H1 (cell line): ENCODE measurements at regions not wholly inside any gene's neighbourhood (a gene's known extent, or its start where the extent isn't known, plus 50 kb on each side); places are given as distances from the start of the nearest gene placed in this dataset.

Experiments
- CTCF ChIA-PET: fragments of 300-600 bp; sonication (Branson Sonifier 250); formaldehyde crosslinking; loops from one replicate; lab custom pipeline; 2021; ENCODE audit not compliant: partially characterized antibody; lab: Charles Lee
- POLR2A ChIA-PET: fragments of 300-600 bp; sonication (Branson Sonifier 250); formaldehyde crosslinking; loops from one replicate; lab custom pipeline; 2021; ENCODE audit warnings: inconsistent platforms; ENCODE audit not compliant: partially characterized antibody; lab: Charles Lee
- DNase-seq, 2 experiments: peaks; one replicate each; pipeline versions ENCODE4 v3.0.0 to v3.0.0-alpha.2; 2010 to 2022; ENCODE audit warnings: low spot score in 2 of 2, low read depth in 1 of 2, mixed read lengths in 1 of 2
- FAIRE-seq: peaks from 2 replicates; lab custom pipeline; 2011; peaks lifted over from hg19 to GRCh38; lab: Jason Lieb, UNC
- H2AFZ ChIP-seq: 2 replicates; pipeline ENCODE4 v1.8.1; 2012; ENCODE audit warnings: low read length, inconsistent platforms
- H2AK5ac ChIP-seq: 2 replicates; pipeline ENCODE4 v1.6.1; 2013; ENCODE audit warnings: low read depth, low read length
- H2BK120ac ChIP-seq: replicated peaks from 2 replicates; pipeline ENCODE3; 2013; ENCODE audit warnings: low read depth, low read length, inconsistent platforms
- H2BK12ac ChIP-seq: 2 replicates; pipeline ENCODE4 v1.6.1; 2013; ENCODE audit warnings: low read depth, low read length
- H2BK15ac ChIP-seq: 2 replicates; pipeline ENCODE4 v1.6.1; 2013; ENCODE audit warnings: low read length
- H2BK20ac ChIP-seq: 2 replicates; pipeline ENCODE4 v1.6.1; 2013; ENCODE audit warnings: low read length
- H2BK5ac ChIP-seq: 2 replicates; pipeline ENCODE4 v1.6.1; 2013; ENCODE audit warnings: low read depth, low read length
- H3K14ac ChIP-seq: 2 replicates; pipeline ENCODE4 v1.6.1; 2013; ENCODE audit warnings: inconsistent platforms; ENCODE audit not compliant: insufficient read length
- H3K18ac ChIP-seq: 2 replicates; pipeline ENCODE4 v1.6.1; 2013; ENCODE audit warnings: low read length; ENCODE audit errors: extremely low read depth
- H3K23ac ChIP-seq: 2 replicates; pipeline ENCODE4 v1.6.1; 2013; ENCODE audit warnings: inconsistent platforms; ENCODE audit not compliant: insufficient read length
- H3K23me2 ChIP-seq: 2 replicates; pipeline ENCODE4 v1.6.1; 2013; ENCODE audit warnings: low read depth, low read length
- H3K27ac ChIP-seq: 2 replicates; pipeline ENCODE4 v1.6.1; 2011; ENCODE audit warnings: low read depth, low read length, inconsistent platforms
- H3K27me3 ChIP-seq, 4 experiments: replicated peaks in 1 of 4; 1 replicate in 1 of 4; 2 replicates in 3 of 4; pipeline versions ENCODE4 v1.6.1 to v1.8.1; 2011 to 2013; ENCODE audit warnings: low read length in 3 of 4, mild to moderate bottlenecking in 3 of 4, inconsistent platforms in 2 of 4, mixed read lengths in 2 of 4, moderate library complexity in 1 of 4; ENCODE audit not compliant: control insufficient read depth in 3 of 4, insufficient read depth in 3 of 4; ENCODE audit errors: extremely low read depth in 1 of 4
- H3K36me3 ChIP-seq, 4 experiments: 2 replicates each; pipeline versions ENCODE4 v1.6.1 to v1.8.1; 2011 to 2013; ENCODE audit warnings: mild to moderate bottlenecking in 4 of 4, low read length in 3 of 4, moderate library complexity in 2 of 4, control low read depth in 1 of 4, inconsistent platforms in 1 of 4; ENCODE audit not compliant: insufficient read depth in 4 of 4, control insufficient read depth in 2 of 4
- H3K4ac ChIP-seq: replicated peaks from 2 replicates; pipeline ENCODE3; 2013; ENCODE audit warnings: low read length, low read depth, mixed read lengths, inconsistent platforms; ENCODE audit not compliant: insufficient read length
- H3K4me1 ChIP-seq, 4 experiments: replicated peaks in 1 of 4; 1 replicate in 1 of 4; 2 replicates in 3 of 4; pipeline versions ENCODE4 v1.6.1 to v1.8.1; 2011 to 2013; ENCODE audit warnings: low read length in 3 of 4, inconsistent platforms in 2 of 4, mixed read lengths in 1 of 4; ENCODE audit not compliant: insufficient read depth in 4 of 4, control insufficient read depth in 3 of 4
- H3K4me2 ChIP-seq, 2 experiments: 2 replicates each; pipeline versions ENCODE4 v1.6.1 to v1.8.1; 2011 to 2013; ENCODE audit warnings: low read depth in 2 of 2, low read length in 2 of 2, control low read depth in 1 of 2, inconsistent platforms in 1 of 2, mild to moderate bottlenecking in 1 of 2; ENCODE audit not compliant: insufficient read depth in 1 of 2
- H3K4me3 ChIP-seq, 4 experiments: fragments of 200-600, 300-600 bp in 1 of 4; sonication (generic), shearing (Covaris generic), sonication (Bioruptor Twin) in 1 of 4; 2 replicates each; pipeline versions ENCODE4 v1.5.1 to v1.8.1; 2011 to 2016; ENCODE audit warnings: low read length in 4 of 4, low read depth in 3 of 4, control low read depth in 2 of 4, inconsistent platforms in 2 of 4, mild to moderate bottlenecking in 2 of 4, mixed read lengths in 1 of 4, moderate library complexity in 1 of 4; ENCODE audit not compliant: insufficient read depth in 2 of 4; ENCODE audit errors: extremely low read depth in 1 of 4
- H3K56ac ChIP-seq: replicated peaks from 2 replicates; pipeline ENCODE3; 2013; ENCODE audit warnings: low read depth, mild to moderate bottlenecking, mixed read lengths, low read length, inconsistent platforms; ENCODE audit not compliant: insufficient read length
- H3K79me1 ChIP-seq: 2 replicates; pipeline ENCODE4 v1.6.1; 2013; ENCODE audit warnings: low read depth, low read length, control low read depth
- H3K79me2 ChIP-seq, 2 experiments: 2 replicates each; pipeline versions ENCODE4 v1.6.1 to v1.8.1; 2012 to 2013; ENCODE audit warnings: low read length in 2 of 2, mild to moderate bottlenecking in 2 of 2, inconsistent platforms in 1 of 2; ENCODE audit not compliant: insufficient read depth in 2 of 2, control insufficient read depth in 1 of 2
- H3K9ac ChIP-seq, 4 experiments: replicated peaks in 1 of 4; 1 replicate in 1 of 4; 2 replicates in 3 of 4; pipeline versions ENCODE4 v1.6.1 to v1.8.1; 2011 to 2013; ENCODE audit warnings: low read depth in 3 of 4, low read length in 3 of 4, control low read depth in 2 of 4, mild to moderate bottlenecking in 2 of 4, moderate library complexity in 2 of 4, inconsistent platforms in 1 of 4; ENCODE audit errors: extremely low read depth in 1 of 4
- H3K9me3 ChIP-seq, 2 experiments: 2 replicates each; pipeline versions ENCODE4 v1.6.1 to v1.8.1; 2012 to 2013; ENCODE audit warnings: mild to moderate bottlenecking in 2 of 2, moderate library complexity in 2 of 2, control low read depth in 1 of 2, inconsistent platforms in 1 of 2, low read depth in 1 of 2, low read length in 1 of 2, mixed read lengths in 1 of 2; ENCODE audit not compliant: insufficient read depth in 2 of 2
- H4K20me1 ChIP-seq, 2 experiments: replicated peaks in 1 of 2; 2 replicates each; pipeline versions ENCODE3 to v1.8.1; 2011 to 2013; ENCODE audit warnings: inconsistent platforms in 2 of 2, low read length in 2 of 2, mild to moderate bottlenecking in 1 of 2; ENCODE audit not compliant: insufficient read depth in 2 of 2, control insufficient read depth in 1 of 2
- H4K5ac ChIP-seq: 2 replicates; pipeline ENCODE4 v1.6.1; 2013; ENCODE audit warnings: low read length, low read depth, mixed read lengths, inconsistent platforms; ENCODE audit not compliant: insufficient read length
- H4K8ac ChIP-seq: 2 replicates; pipeline ENCODE4 v1.8.0; 2013; ENCODE audit warnings: mild to moderate bottlenecking, moderate library complexity, low read length, inconsistent platforms; ENCODE audit not compliant: insufficient read depth; ENCODE audit errors: extremely low read depth
- H4K91ac ChIP-seq: replicated peaks from 2 replicates; pipeline ENCODE3; 2013; ENCODE audit warnings: low read length, mixed read lengths, inconsistent platforms; ENCODE audit not compliant: insufficient read length
- CBX8 ChIP-seq: fragments of 300-800, 300-1000 bp; sonication (generic); IDR thresholded peaks from 2 replicates; pipeline ENCODE4 v1.7.1; 2016; ENCODE audit warnings: low read depth, low read length, borderline replicate concordance
- CHD2 ChIP-seq: IDR thresholded peaks from 2 replicates; pipeline ENCODE4 v1.6.1; 2012; ENCODE audit warnings: low read length, improper control_type of control experiment
- SIRT6 ChIP-seq: IDR thresholded peaks from one replicate; pipeline ENCODE4 v1.7.1; 2012; ENCODE audit warnings: low read length, inconsistent platforms
- SP2 ChIP-seq: IDR thresholded peaks from 2 replicates; pipeline ENCODE4 v1.6.1; 2012; ENCODE audit warnings: mild to moderate bottlenecking, low read length, inconsistent platforms
- SRF ChIP-seq: IDR thresholded peaks from 2 replicates; pipeline ENCODE4 v1.6.1; 2011; ENCODE audit warnings: mild to moderate bottlenecking, low read depth, low read length, moderate library complexity
- TAF1 ChIP-seq: IDR thresholded peaks from 2 replicates; pipeline ENCODE4 v1.6.1; 2011; ENCODE audit warnings: mild to moderate bottlenecking, low read depth, low read length
- ZNF274 ChIP-seq: IDR thresholded peaks from 2 replicates; pipeline ENCODE4 v1.7.0; 2012; ENCODE audit warnings: low read length, borderline replicate concordance; ENCODE audit errors: extremely low read depth
- WGBS, 2 experiments: shearing (Covaris generic) in 1 of 2; methylation state at CpG; one replicate each; pipeline versions ENCODE4 v1.1.6 to v1.1.7; 2013 to 2015; ENCODE audit warnings: low lambda C conversion rate in 2 of 2, mixed read lengths in 2 of 2, inconsistent platforms in 1 of 2, low coverage in 1 of 2, missing lambda C conversion rate in 1 of 2; ENCODE audit not compliant: insufficient replicate concordance in 2 of 2, insufficient coverage in 1 of 2, insufficient read length in 1 of 2; ENCODE audit errors: extremely low coverage in 1 of 2, missing lambda C conversion rate in 1 of 2; 5-methylcytosine and 5-hydroxymethylcytosine counted together
- TF ChIP-seq, protein P1 (sequence below): IDR thresholded peaks from 2 replicates; pipeline ENCODE4 v1.6.1; 2012; ENCODE audit warnings: inconsistent platforms

DNA sequence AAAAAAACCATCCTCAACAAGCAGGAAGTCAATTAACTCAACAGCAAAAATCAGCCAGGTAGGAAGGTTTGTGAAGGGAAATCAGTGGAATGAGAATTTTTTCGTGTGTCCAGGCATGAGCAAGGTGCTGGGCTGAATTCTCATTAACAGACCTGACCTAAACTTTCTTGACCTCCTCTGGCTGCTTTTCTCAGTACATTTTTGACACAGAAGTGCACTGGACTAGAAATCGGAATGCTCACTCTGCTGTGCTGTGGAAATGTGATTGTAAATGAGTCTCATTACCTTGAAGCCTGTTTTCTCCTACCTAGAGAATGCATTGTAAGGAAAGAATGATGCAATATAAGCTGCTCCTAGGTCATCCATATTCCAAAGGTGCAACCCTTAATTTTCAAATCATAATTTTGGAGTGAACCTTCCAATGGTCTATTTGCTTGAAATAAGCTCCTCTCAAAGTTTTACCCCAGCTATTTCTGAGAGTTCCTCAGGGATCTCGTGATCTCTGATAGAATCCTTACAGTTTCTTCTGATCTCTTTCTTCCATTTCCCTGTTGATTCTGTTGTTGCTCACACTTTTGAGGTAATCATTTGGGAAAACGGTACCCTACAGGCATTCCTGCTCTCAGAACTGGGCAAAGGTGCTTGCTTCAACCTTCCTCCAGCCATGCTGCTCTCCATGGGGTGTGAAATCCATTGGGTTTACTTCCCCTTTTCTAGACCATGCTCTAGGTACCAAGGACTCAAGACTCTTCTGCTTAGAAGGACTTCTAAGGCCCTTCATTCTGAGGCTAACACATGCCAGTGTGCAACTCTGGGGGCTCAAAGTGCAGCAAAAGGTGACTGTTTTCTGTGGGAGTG lies 104.9 kb upstream of the ITPRID2 start:
- no peak overlapping the region for H2AFZ ChIP-seq
- H3K4me1 ChIP-seq: no peaks in the 10 kb centered on the region
- no peak overlapping the region for H2BK12ac ChIP-seq
- no peaks in the 10 kb centered on the region for H4K20me1 ChIP-seq
- H3K56ac ChIP-seq: no peak overlapping the region
- H3K36me3 ChIP-seq: no peaks in the 10 kb centered on the region
- no peaks in the 10 kb centered on the region for H3K9me3 ChIP-seq
- no peak overlapping the region for H4K5ac ChIP-seq
- H3K4me3 ChIP-seq: no peak overlapping the region
- no peak overlapping the region for H4K8ac ChIP-seq
- H3K27ac ChIP-seq: no peak overlapping the region
- H3K27me3 ChIP-seq: no peaks in the 10 kb centered on the region
- H3K18ac ChIP-seq: no peak overlapping the region
- POLR2A ChIA-PET: interaction anchor here (0.6 kb wide), 1 partner anchor 11 kb away, joined by 3 read pairs; no protein-coding TSS in a partner anchor
- H3K23ac ChIP-seq: no peak overlapping the region
- no peaks in the 10 kb centered on the region for H3K23me2 ChIP-seq
- no peak for DNase-seq
- CTCF ChIA-PET: interaction anchor here (1.5 to 1.7 kb wide), 2 partner anchors 17 to 45 kb away, joined by 3 to 5 read pairs; no protein-coding TSS in a partner anchor
- H4K91ac ChIP-seq: no peak overlapping the region
- no peak overlapping the region for H3K4ac ChIP-seq
- no peak overlapping the region for H2BK15ac ChIP-seq
- no peak overlapping the region for H2AK5ac ChIP-seq
- H3K79me1 ChIP-seq: no peaks in the 10 kb centered on the region
- no peak overlapping the region for H2BK120ac ChIP-seq
- H2BK5ac ChIP-seq: no peak overlapping the region
- FAIRE-seq: no peak
- no peak overlapping the region for H3K14ac ChIP-seq
- H3K4me2 ChIP-seq: no peak overlapping the region
- no peaks in the 10 kb centered on the region for H3K79me2 ChIP-seq
- H3K9ac ChIP-seq: no peak overlapping the region
- no peak overlapping the region for H2BK20ac ChIP-seq
- 89% methylated on average over 4 of the region's 4 CpGs; no CpG with 5 or more reads in 1 of the 2 experiments for WGBS, 2 experiments
- TF ChIP-seq, protein P1, sequence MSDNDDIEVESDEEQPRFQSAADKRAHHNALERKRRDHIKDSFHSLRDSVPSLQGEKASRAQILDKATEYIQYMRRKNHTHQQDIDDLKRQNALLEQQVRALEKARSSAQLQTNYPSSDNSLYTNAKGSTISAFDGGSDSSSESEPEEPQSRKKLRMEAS: no peak
- TF ChIP-seq TAF1 (no peak), SIRT6 (no peak), CHD2 (no peak), ZNF274 (no peak), SRF (no peak), CBX8 (no peak), SP2 (no peak)
